GM18873 (cell line): ENCODE measurements at regions not wholly inside any gene's neighbourhood (a gene's known extent, or its start where the extent isn't known, plus 50 kb on each side); places are given as distances from the start of the nearest gene placed in this dataset.
"Not testable (repeated sequence)": the region's sequence is repeated elsewhere in the genome, so short reads cannot be mapped to it uniquely, and the experiment has no call there.

Experiments
- ATAC-seq: cut with Tn5 transposase; IDR thresholded peaks from one replicate; pipeline ENCODE4 v1.9.1; 2021; ENCODE audit warnings: mild to moderate bottlenecking, moderate library complexity, moderate number of reproducible peaks; ENCODE audit not compliant: unreplicated experiment, low FRiP score

DNA sequence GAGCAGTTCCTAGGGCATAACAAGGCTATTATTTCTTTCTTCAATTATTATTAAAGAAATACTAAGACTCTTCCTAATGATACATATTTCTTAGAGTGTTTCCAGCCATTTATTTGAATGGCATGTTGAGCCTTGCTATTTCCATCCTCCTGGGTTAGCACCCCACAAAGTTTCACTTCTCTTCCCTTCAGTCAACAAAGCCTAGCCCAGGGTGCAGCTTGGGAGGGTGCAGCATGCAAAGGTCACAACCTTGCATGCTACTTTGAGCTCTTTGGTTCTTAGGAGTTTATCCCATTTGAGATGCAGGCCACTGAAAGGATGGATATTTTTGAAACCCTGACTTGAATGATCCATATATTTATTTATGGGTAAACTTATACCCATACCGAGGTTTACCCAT is 454.4 kb upstream of the MEIS1 start:
- no peak for ATAC-seq

GRCh38 chr2:65979446-65979845 is 455.5 kb upstream of the MEIS1 start:
- no peak for ATAC-seq

DNA sequence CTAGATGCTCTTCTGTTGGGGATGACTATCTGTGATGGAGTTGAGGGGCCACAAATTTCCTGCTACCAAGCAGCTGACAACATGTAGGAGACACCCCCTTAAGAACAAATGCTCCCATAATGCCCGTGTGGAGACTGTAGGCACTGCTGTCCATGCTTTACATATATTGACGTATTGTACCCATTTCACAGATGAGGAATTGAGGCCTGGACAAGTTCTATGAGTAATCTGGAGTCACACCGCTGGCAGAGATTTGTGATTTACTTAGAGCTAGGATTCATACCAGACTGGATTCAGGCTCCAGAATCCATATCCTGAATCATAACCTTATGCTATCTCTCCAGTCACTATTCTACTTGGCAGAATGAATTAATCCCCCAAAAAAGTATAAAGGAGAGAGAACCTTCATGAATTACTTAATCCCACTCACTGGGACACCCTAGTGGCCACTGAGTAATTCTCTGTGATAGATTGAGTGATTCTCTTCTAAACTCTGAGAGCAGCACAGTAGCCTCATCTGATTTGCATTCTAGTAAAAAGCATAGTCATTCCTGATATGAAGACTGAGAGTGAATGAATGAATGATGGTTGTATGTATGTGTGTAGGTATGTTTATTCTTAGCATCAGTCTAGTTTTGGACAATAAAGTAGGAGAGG is 460.7 kb upstream of the MEIS1 start:
- no peak for ATAC-seq

DNA sequence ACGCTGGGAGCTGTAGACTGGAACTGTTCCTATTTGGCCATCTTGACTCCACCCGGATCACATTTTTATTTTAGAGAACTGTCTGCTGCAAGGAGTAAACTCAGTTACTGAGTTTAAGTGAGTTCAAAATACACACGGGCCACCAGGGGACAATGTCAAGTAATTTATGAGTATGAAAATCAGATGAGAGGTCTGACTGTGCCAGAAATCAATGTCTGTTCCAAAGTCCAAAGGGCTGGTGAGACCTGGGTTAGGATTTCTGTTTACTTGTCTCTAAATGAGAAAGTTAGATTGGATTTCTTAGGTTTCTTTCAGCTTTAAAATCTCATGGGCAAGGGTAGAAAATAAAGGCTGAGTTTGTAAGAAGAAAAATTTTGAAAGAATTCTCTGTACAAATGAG is 465.8 kb upstream of the MEIS1 start:
- ATAC-seq = no peak

GRCh38 chr2:65963303-65963702 is 471.6 kb upstream of the MEIS1 start:
- ATAC-seq = not testable (repeated sequence)

DNA sequence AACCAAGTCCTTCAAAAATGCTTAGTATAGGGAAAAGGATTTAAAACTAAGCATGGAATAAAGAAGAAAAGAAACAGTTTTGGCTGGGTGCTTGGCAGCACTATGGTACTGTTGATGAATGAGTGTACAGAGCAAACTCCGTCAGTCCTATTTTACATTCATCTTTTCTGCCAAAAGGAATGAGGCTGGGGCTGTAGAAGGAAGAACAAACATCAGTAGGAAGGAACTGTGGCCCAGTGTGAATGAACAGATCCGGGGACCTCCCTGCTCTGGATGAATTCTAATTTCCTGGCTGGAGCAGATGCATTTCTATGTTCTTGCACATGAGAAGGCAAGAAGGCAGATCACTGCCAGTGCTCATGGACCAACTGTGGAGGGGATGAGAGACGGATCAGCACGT is 474.0 kb upstream of the MEIS1 start:
- no peak for ATAC-seq

DNA sequence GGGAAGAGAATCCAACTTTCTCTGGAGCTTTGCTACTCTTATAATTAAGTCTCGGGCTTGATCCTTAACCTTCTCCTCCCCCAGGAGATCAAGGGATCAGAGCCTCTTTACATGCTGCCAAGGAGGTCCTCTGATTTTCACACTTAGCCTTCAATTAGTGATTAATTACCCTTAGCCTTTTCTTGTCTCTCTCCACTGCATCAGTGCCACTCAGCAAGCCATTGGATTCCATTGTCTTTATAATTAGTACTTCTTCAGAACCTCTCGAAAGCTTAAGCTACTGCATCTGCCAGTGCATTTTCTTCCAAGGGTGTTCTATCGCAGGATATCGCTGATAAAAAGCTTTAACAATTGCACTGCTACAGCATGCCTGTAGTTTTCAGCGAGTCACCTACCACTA is 477.0 kb upstream of the MEIS1 start:
- no peak for ATAC-seq

DNA sequence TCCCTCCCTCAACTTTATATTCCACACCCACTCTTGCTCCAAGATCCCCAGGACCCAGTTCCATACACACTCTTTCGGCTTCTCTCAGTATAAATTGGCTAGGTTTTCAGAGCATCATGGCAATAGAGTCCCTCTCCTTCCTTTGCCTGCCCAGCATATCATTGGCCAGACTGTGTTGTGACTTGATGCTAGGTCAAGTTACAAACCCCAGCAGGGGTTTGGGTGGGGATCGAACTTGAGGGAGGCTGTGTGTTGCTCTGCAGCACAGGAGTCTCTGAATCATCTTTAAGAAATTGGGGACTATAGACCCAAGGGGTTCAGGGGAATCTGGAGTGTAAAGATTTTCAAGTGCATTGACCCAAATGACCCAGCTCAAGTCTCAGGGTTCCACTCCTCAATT is 477.5 kb upstream of the MEIS1 start:
- ATAC-seq = no peak

DNA sequence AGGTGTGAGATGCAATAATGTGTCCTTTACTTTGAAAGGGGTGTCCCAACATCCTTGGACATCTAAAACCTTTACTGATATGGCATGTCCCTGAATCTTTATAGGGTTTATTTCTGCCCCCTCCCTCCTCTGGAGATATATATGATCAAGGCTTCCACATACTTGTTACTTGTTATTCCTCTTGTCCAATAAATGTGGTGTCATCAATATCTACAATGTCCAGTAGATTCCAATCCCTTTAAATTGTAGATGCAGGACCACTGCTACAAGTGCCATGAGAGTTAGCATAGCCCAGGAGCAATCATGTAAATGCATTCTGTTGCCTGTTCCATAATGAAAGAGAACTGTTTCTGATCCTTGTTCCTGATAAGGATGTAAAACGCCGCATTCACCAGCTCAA is 479.7 kb upstream of the MEIS1 start:
- ATAC-seq = no peak

DNA sequence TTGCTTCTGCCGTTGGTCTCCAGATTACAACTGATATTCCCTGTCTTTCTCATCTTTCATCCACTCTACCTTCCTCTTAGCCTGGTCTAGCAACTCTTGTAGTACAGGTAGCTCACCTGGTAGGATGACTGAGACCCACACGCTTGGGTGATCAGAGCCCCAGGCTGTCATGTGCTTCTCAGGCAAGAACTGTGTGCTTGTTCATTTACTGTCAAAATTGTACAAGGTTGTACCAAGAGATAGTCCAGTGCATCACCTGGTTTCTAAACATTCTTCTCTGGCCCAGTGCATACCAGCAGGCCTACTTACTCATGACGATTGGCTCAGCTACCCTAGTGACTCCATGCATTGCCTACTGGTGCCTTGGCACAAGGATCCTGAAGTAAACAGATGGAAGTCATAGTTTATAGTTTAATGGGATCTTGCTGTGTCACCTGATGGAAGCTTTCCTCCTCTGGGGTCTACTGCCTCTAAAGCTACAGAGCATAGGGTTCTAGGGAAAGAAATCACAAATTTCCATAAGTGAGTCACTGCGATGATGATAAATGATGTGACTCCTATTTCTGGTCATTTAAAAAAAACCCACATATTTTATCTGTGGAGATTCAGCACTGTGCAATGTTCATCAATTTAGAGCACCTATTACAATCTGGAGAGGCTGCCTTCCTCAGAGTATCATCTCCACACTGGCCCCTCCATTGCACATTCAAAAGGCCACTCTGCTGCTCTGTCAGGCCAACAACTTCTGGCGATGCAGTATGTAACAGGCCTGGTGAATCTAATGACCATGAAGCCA is 481.8 kb upstream of the MEIS1 start:
- ATAC-seq = no peak

DNA sequence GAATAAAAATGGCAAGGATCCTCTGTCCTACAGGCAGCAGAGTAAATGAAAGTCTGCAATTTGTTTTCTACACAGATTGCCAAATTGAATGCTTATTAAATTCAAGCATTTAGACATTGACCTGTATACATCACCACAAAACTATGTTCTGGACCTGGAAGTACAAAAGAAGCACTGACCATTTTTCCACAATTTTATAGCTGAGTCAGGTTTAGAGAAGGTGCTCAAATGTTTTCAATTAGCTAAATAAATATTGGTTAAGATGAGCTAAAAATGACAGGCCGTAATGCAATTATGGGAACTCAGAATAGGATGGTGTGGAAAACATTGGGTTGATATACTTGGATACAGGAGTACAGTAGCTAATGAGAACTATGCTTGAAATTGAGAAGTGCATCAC is 490.7 kb upstream of the MEIS1 start:
- ATAC-seq = no peak

GRCh38 chr2:65943099-65943786 is 491.7 kb upstream of the MEIS1 start:
- ATAC-seq = no peak

- ATAC-seq = no peak
Observed at GRCh38 chr2:65940856-65941255, 494.1 kb upstream of the MEIS1 start.

DNA sequence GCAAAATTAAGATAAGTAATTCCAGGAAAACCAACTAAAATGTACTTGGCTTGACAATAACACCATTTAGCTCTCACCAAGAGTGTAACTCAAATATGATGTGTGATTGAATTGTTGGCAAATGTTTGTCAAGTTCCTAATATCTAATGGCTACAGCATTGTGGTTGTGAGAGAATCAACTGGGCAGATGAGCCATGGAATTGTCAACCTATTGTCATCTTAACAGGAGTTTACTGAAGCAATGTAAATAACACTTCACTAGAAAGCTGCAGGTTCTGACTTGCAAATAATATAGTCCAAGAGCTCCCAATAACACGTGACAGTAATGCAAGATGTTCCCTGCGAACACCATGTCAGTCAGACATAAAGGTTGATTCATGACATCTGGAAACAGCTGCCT is 495.2 kb upstream of the MEIS1 start:
- no peak for ATAC-seq

GRCh38 chr2:65937379-65938160 is 497.4 kb upstream of the MEIS1 start:
- no peak for ATAC-seq

- ATAC-seq = no peak
Observed at GRCh38 chr2:65934992-65935629, 499.8 kb upstream of the MEIS1 start.

DNA sequence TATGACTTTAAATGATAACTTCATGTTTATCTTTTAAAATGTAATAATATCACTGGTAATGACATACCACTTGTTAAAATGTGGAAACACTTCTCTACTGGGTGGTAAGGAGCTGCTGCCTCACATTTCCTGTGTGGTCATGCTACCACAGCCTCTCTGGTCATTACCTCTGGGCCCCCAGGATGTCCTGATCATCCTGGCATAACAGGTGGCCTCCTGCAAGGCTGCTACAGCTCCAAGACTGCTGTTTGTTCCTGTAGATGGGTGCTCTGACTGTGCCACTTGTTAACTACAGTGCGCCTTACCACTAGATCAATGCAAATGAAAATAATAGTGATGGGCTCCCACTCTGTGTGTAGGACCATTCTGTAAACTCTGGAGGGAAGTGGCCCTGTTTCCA is 500.2 kb upstream of the SPRED2 start:
- ATAC-seq = no peak

- no peak for ATAC-seq
Observed at GRCh38 chr2:65931056-65931455, 498.7 kb upstream of the SPRED2 start.

DNA sequence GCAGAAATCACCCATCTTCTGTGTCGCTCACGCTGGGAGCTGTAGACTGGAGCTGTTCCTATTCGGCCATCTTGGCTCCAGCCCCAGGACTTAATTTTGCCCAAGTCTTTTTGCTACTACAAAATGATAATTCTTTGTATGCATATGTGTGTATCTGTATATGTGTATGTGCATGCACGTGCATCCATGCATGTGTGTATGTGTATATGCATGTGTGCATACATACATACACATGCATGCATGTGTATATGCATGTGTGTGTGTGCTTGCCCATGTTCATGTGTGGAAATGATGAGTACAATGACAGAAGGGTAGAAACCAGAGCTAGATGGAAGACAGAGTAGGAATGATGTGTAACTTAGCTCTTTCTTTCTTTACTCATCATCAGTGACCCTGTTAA is 497.9 kb upstream of the SPRED2 start:
- ATAC-seq = no peak

DNA sequence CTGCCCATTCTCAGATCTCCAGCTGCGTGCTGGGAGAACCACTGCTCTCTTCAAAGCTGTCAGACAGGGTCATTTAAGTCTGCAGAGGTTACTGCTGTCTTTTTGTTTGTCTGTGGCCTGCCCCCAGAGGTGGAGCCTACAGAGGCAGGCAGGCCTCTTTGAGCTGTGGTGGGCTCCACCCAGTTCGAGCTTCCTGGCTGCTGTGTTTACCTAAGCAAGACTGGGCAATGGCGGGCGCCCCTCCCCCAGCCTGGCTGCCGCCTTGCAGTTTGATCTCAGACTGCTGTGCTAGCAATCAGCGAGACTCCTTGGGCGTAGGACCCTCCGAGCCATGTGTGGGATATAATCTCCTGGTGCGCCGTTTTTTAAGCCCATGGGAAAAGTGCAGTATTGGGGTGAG is 497.3 kb upstream of the SPRED2 start:
- ATAC-seq = not testable (repeated sequence)
